HG03064 (cell line): ENCODE measurements at regions not wholly inside any gene's neighbourhood (a gene's known extent, or its start where the extent isn't known, plus 50 kb on each side); places are given as distances from the start of the nearest gene placed in this dataset.

Experiments used
- ATAC-seq: cut with Tn5 transposase; IDR thresholded peaks from one replicate; pipeline ENCODE4 v1.9.1; 2021; ENCODE audit warnings: low read depth; ENCODE audit not compliant: unreplicated experiment

DNA sequence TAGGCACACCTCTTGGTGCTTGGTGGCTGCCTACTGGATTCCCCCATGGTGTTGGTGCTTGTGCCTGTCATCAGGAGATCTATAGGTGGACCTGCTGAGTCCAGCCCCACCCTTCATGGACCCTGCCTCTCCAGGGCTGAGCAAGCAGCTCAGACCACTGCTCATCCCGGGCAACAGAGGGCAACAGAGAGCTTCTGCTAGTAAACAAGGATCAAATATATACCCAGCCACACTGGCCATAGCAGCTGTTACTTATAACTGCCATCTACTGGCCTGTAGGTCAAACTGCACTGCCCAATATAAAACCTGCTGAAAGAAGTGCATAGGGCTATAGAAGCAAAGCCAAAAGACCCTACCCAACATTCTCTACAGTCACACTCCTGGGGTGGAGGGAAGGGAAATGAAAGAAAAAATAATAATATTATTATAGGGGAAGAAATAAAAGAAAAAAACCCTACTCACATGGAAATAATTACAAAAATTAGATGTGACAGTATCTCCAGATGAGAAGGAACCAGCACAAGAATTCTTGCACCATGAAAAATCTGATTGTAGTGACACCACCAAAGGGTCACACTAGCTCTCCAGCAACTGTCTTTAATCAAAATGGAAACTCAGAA, 54.9 kb upstream of the ZNF800 start:
- ATAC-seq: peak; percentile 100

DNA sequence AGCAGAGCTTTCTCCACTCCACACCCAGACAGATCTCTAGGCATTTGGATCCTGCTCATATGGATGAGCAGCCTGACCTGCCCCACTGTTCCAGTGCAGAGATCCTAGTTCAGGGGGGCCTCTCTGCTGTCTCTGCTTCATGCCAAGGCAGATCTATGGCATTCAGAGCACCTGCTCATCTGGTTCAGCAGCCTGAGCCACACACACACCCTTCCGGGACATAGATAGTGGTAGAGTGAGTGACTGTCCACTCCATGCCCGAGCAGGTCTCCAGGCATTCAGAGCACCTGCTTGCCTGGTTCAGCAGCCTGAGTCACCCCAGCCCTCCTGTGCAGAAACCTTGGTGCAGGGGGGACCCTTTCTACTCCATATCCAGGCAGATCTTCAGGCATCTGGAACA, 54.3 kb upstream of the ZNF800 start:
- no peak for ATAC-seq
